ENCODE measurements at regions not wholly inside any gene's neighbourhood (a gene's known extent, or its start where the extent isn't known, plus 50 kb on each side); places are given as distances from the start of the nearest gene placed in this dataset.

DNA sequence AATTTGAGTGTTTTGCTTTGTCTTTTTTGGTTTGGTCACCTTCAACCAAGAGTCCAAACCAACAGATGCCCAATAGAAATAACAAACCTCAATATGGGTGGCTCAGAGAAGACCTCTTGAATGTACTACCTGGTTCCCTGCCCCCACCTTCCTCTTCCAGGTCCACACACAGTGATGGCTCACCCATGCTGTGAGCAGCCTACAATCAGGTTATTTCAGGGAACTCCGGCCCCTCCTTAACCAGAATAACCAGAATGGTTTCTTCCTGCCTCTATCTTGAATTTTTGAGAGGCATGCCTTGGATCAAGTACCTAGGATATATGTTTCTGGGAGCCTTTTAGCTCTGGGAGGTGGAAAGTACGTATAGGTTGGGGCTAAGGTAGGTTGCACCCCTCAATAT lies 327.1 kb upstream of the PRDM1 start:
- in situ Hi-C loops (cut with MboI; ENCODE audit: low pct_ligation_motif_present in 1 of 4, low pct_unique_long_range_greater_than_20kb in 1 of 4, low sequenced_read_pairs in 3 of 4) = no loop called here
- H3K27ac ChIP-seq = no peak overlapping the region
- no peaks in the 10 kb centered on the region for H3K36me3 ChIP-seq

DNA sequence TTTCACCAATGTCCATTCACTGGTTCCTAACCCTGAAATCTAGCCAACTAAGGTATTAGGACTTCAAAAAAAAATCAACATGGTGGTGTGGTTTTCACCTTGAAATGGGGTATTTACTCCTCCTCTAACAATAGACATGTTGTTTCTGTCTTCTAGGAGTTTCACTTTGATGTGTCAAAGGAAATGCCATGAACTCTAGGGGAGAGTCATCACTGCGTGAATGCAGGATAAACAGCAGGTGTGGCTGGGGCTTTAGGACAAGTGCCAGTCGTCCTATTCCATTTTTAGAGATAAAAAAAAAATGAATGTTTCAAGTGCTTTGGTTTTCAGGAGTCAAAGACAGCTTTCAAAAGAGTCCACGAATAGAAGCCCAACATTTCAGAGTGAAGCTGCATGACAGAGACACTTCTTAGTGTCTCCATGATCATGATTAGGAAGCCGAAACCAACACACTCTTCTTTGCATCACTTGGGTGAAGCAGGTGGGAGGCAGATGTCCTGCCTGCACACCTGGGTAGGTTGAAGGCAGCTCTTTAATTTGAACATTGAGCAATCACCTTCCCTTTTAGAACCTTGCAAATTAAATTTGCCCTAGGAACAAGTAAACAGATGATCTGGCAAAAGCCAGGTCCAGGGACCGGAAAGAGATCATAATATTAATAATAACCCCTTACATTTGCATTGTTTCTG lies 328.5 kb upstream of the PRDM1 start:
- Histone ChIP-seq H3K36me3 (no peaks in the 10 kb centered on the region), H3K27ac (no peak overlapping the region), H3K4me1 (peaks cover 0 to 38% (median 21%) of the 10 kb centered on the region in 4 donors), H3K4me3 (no peak overlapping the region), H3K9me3 (no peaks in the 10 kb centered on the region), H3K27me3 (no peaks in the 10 kb centered on the region)
- intact Hi-C loops (cut with DNase I; ENCODE audit: low total_unique reads) = no loop called here
- in situ Hi-C loops (cut with MboI; ENCODE audit: low pct_ligation_motif_present in 1 of 4, low pct_unique_long_range_greater_than_20kb in 1 of 4, low sequenced_read_pairs in 3 of 4) = no loop called here
- peak; percentile 18 for DNase-seq
- WGBS, 2 donors (ENCODE audit: low coverage in 1 of 2) = 46 to 52% methylated on average over 5 of the region's 5 CpGs
- no peak for TF ChIP-seq POLR2A (IDR thresholded peaks at IDR 0.05)
- TF ChIP-seq POLR2AphosphoS5 (IDR thresholded peaks at IDR 0.05) = no peak
- no peak for TF ChIP-seq EP300 (IDR thresholded peaks at IDR 0.05; ENCODE audit: low read depth)
- TF ChIP-seq, protein P1, sequence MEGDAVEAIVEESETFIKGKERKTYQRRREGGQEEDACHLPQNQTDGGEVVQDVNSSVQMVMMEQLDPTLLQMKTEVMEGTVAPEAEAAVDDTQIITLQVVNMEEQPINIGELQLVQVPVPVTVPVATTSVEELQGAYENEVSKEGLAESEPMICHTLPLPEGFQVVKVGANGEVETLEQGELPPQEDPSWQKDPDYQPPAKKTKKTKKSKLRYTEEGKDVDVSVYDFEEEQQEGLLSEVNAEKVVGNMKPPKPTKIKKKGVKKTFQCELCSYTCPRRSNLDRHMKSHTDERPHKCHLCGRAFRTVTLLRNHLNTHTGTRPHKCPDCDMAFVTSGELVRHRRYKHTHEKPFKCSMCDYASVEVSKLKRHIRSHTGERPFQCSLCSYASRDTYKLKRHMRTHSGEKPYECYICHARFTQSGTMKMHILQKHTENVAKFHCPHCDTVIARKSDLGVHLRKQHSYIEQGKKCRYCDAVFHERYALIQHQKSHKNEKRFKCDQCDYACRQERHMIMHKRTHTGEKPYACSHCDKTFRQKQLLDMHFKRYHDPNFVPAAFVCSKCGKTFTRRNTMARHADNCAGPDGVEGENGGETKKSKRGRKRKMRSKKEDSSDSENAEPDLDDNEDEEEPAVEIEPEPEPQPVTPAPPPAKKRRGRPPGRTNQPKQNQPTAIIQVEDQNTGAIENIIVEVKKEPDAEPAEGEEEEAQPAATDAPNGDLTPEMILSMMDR (IDR thresholded peaks at IDR 0.05) = no peak

More for the DNA sequence above, 327.1 kb upstream of the PRDM1 start:
- H3K27me3 ChIP-seq = no peaks in the 10 kb centered on the region
- TF ChIP-seq, protein P1 (IDR thresholded peaks at IDR 0.05) = no peak
- TF ChIP-seq POLR2AphosphoS5 (IDR thresholded peaks at IDR 0.05) (no peak), POLR2A (IDR thresholded peaks at IDR 0.05) (no peak), EP300 (IDR thresholded peaks at IDR 0.05; ENCODE audit: low read depth) (no peak)
- intact Hi-C loops (cut with DNase I; ENCODE audit: low total_unique reads) = no loop called here
- no peak for DNase-seq
- H3K4me3 ChIP-seq = no peak overlapping the region
- 91% methylated on average over 2 of the region's 2 CpGs; no CpG with 5 or more reads in 1 of the 2 donors for WGBS, 2 donors (ENCODE audit: low coverage in 1 of 2)
- no peaks in the 10 kb centered on the region for H3K9me3 ChIP-seq
- peaks cover 0 to 26% (median 14%) of the 10 kb centered on the region in 4 donors for H3K4me1 ChIP-seq

DNA sequence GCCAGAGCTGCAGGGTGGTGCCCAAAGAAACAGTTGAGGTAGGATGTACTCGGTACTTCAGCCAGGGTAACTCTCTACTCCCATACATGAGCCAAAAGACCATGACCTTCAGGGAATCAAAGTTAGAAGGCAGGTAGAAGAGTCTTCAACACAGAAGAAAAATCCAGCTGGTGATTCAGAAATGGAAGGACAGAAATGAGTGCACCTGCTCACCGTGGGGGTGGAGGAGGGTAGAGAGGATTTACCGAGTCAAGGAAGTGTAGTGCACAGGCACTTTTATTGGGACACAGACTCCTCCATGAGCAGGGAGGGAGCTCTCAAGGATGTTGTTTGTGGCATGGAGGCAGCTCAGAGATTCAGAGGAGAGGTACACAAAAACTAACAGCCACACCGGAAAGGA lies 330.3 kb upstream of the PRDM1 start:
- Histone ChIP-seq H3K4me3 (no peak overlapping the region), H3K27me3 (no peaks in the 10 kb centered on the region), H3K36me3 (no peaks in the 10 kb centered on the region), H3K4me1 (peaks cover 0 to 33% (median 21%) of the 10 kb centered on the region in 4 donors), H3K27ac (no peak overlapping the region), H3K9me3 (no peaks in the 10 kb centered on the region)
- DNase-seq = no peak
- intact Hi-C loops (cut with DNase I; ENCODE audit: low total_unique reads) = no loop called here
- in situ Hi-C loops (cut with MboI; ENCODE audit: low pct_ligation_motif_present in 1 of 4, low pct_unique_long_range_greater_than_20kb in 1 of 4, low sequenced_read_pairs in 3 of 4) = no loop called here
- 40 to 67% methylated on average over 1 to 4 of the region's 4 CpGs for WGBS, 2 donors (ENCODE audit: low coverage in 1 of 2)
- TF ChIP-seq, protein P1 (IDR thresholded peaks at IDR 0.05) = no peak
- TF ChIP-seq POLR2AphosphoS5 (IDR thresholded peaks at IDR 0.05) (no peak), EP300 (IDR thresholded peaks at IDR 0.05; ENCODE audit: low read depth) (no peak), POLR2A (IDR thresholded peaks at IDR 0.05) (no peak)

DNA sequence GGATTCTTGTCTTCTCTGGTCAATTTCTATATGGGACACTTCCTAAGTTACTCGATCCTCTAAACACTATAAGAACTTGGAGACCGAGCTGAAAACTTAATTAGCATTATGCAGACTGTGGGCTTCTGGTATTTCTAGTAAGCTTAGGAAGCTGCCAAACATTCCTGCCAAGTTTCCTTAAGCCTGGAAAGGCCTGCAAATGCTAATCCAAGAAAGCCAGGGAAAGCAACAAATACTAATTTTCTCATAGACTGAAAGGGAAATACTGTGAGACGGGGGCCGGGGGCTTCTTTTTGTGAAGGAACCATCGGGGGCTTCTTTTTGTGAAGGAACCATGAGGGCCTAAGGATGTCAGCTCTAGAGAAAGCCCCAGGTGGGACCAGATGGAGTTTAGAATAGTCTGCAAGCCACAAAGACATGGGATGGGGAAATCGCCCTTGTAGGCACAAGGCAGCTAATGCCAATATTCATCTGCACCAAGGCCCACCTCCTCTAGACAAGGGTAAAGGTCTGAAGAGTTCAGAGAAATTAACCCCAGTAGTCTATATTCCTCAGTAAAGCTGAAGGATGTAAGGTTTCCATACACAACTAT lies 332.4 kb upstream of the PRDM1 start:
- H3K4me1 ChIP-seq = peaks cover 0 to 14% (median 7%) of the 10 kb centered on the region in 4 donors
- H3K27ac ChIP-seq = peak overlapping the region; percentile 18 to 44 (median 26)
- no peaks in the 10 kb centered on the region for H3K9me3 ChIP-seq
- DNase-seq = no peak
- 47 to 48% methylated on average over 6 of the region's 6 CpGs for WGBS, 2 donors (ENCODE audit: low coverage in 1 of 2)
- no peaks in the 10 kb centered on the region for H3K36me3 ChIP-seq
- intact Hi-C loops (cut with DNase I; ENCODE audit: low total_unique reads) = no loop called here
- in situ Hi-C loops (cut with MboI; ENCODE audit: low pct_ligation_motif_present in 1 of 4, low pct_unique_long_range_greater_than_20kb in 1 of 4, low sequenced_read_pairs in 3 of 4) = no loop called here
- H3K27me3 ChIP-seq = no peaks in the 10 kb centered on the region
- no peak overlapping the region for H3K4me3 ChIP-seq
- TF ChIP-seq EP300 (IDR thresholded peaks at IDR 0.05; ENCODE audit: low read depth) (no peak), POLR2AphosphoS5 (IDR thresholded peaks at IDR 0.05) (no peak), POLR2A (IDR thresholded peaks at IDR 0.05) (no peak)
- TF ChIP-seq, protein P1 (IDR thresholded peaks at IDR 0.05) = no peak

All from transverse colon (tissue), 4 donors.